ENCODE measurements at regions not wholly inside any gene's neighbourhood (a gene's known extent, or its start where the extent isn't known, plus 50 kb on each side); places are given as distances from the start of the nearest gene placed in this dataset.

GRCh38 chr13:111422348-111422747 lies 101.9 kb downstream of the TEX29 start (continued):
- no peak for TF ChIP-seq GRHL2 (CRISPR knock-in tag; IDR thresholded peaks at IDR 0.05; ENCODE audit: insufficient replicate concordance, severe bottlenecking)
- no peak for TF ChIP-seq TP53 (CRISPR knock-in tag; IDR thresholded peaks at IDR 0.05)
- TF ChIP-seq IRF1 (CRISPR knock-in tag; IDR thresholded peaks at IDR 0.05) = no peak

GRCh38 chr13:111423168-111423785 lies 102.8 kb downstream of the TEX29 start:
- DNase-seq (ENCODE audit: low spot score) = no peak
- no peak for TF ChIP-seq ZNF232 (CRISPR knock-in tag; IDR thresholded peaks at IDR 0.05)
- no peak for TF ChIP-seq TCF7 (CRISPR knock-in tag; IDR thresholded peaks at IDR 0.05; ENCODE audit: low read depth)
- Mint-ChIP-seq H3K36me3 (no peaks in the 10 kb centered on the region), H3K4me1 (peaks cover 9% of the 10 kb centered on the region), H3K4me3 (no peak overlapping the region), H3K9me3 (no peaks in the 10 kb centered on the region), H3K27me3 (ENCODE audit: low read depth) (no peaks in the 10 kb centered on the region), H3K27ac (no peak overlapping the region)
- ChIA-PET CTCF (interaction anchor here (1.0 kb wide), 1 partner anchor 12 kb away, joined by 3 read pairs; no protein-coding TSS in a partner anchor), POLR2A (no interaction called here)
- ATAC-seq = no peak

GRCh38 chr13:111424134-111424533 lies 103.7 kb downstream of the TEX29 start:
- ChIA-PET CTCF (interaction anchor here (1.0 to 1.7 kb wide), 2 partner anchors 13 to 50 kb away, joined by 3 read pairs; no protein-coding TSS in a partner anchor), POLR2A (no interaction called here)
- Mint-ChIP-seq H3K36me3 (no peaks in the 10 kb centered on the region), H3K4me1 (peaks cover 9% of the 10 kb centered on the region), H3K4me3 (no peak overlapping the region), H3K27ac (no peak overlapping the region), H3K27me3 (ENCODE audit: low read depth) (no peaks in the 10 kb centered on the region), H3K9me3 (no peaks in the 10 kb centered on the region)
- DNase-seq (ENCODE audit: low spot score) (no peak), ATAC-seq (no peak)
- TF ChIP-seq JUN (CRISPR knock-in tag; IDR thresholded peaks at IDR 0.05) (no peak), NR2C2 (CRISPR knock-in tag; IDR thresholded peaks at IDR 0.05) (no peak), ZNF532 (CRISPR knock-in tag; IDR thresholded peaks at IDR 0.05; ENCODE audit: borderline replicate concordance) (no peak), USF2 (CRISPR knock-in tag; IDR thresholded peaks at IDR 0.05) (no peak), TCF7 (CRISPR knock-in tag; IDR thresholded peaks at IDR 0.05; ENCODE audit: low read depth) (no peak), ZNF232 (CRISPR knock-in tag; IDR thresholded peaks at IDR 0.05) (no peak), PREB (CRISPR knock-in tag; IDR thresholded peaks at IDR 0.05; ENCODE audit: borderline replicate concordance) (no peak), MXD4 (CRISPR knock-in tag; IDR thresholded peaks at IDR 0.05; ENCODE audit: borderline replicate concordance) (no peak), ZNF281 (CRISPR knock-in tag; IDR thresholded peaks at IDR 0.05) (no peak), GABPB1 (CRISPR knock-in tag; IDR thresholded peaks at IDR 0.05) (no peak), SOX15 (CRISPR knock-in tag; IDR thresholded peaks at IDR 0.05) (no peak), ELF4 (CRISPR knock-in tag; IDR thresholded peaks at IDR 0.05; ENCODE audit: low read depth) (no peak), CDX4 (CRISPR knock-in tag; IDR thresholded peaks at IDR 0.05; ENCODE audit: borderline replicate concordance) (no peak), NFE2L1 (CRISPR knock-in tag; IDR thresholded peaks at IDR 0.05) (no peak), NR1H2 (CRISPR knock-in tag; IDR thresholded peaks at IDR 0.05) (no peak), ZNF219 (CRISPR knock-in tag; IDR thresholded peaks at IDR 0.05; ENCODE audit: borderline replicate concordance) (no peak)

All from WTC11 (cell line).